DND-41 (cell line): ENCODE measurements at regions not wholly inside any gene's neighbourhood (a gene's known extent, or its start where the extent isn't known, plus 50 kb on each side); places are given as distances from the start of the nearest gene placed in this dataset.

ENCODE experiments used
- EZH2 ChIP-seq: IDR thresholded peaks from 3 replicates; pipeline ENCODE4 v1.6.1; 2012; ENCODE audit warnings: borderline replicate concordance, low read depth, mild to moderate bottlenecking, moderate library complexity, low read length, inconsistent platforms; ENCODE audit not compliant: severe bottlenecking
- TF ChIP-seq, protein P1 (sequence below): IDR thresholded peaks from 2 replicates; pipeline ENCODE4 v1.5.1; 2012; ENCODE audit warnings: borderline replicate concordance, low read length, moderate library complexity, mild to moderate bottlenecking; ENCODE audit not compliant: poor library complexity, severe bottlenecking; ENCODE audit errors: extremely low read depth

DNA sequence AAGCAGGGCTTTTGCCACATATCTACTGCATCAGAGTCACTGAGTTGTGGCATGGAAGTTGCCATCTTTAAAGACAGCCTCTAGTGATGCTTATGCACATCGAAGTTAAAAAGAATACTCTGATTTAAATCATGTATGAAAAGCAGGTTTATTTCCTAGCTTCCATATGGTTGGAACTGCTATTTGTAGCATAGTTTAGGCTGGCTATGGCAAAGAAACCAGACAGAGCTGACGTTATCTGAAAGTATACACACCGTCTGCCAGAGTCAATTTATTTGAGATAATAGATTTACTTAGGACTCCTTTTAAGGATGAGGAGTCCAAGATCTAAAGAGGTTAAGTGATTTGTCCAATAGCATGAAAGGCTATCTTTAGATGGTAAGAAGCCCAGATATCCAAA, 536.9 kb upstream of the ADGRL4 start:
- TF ChIP-seq, protein P1, sequence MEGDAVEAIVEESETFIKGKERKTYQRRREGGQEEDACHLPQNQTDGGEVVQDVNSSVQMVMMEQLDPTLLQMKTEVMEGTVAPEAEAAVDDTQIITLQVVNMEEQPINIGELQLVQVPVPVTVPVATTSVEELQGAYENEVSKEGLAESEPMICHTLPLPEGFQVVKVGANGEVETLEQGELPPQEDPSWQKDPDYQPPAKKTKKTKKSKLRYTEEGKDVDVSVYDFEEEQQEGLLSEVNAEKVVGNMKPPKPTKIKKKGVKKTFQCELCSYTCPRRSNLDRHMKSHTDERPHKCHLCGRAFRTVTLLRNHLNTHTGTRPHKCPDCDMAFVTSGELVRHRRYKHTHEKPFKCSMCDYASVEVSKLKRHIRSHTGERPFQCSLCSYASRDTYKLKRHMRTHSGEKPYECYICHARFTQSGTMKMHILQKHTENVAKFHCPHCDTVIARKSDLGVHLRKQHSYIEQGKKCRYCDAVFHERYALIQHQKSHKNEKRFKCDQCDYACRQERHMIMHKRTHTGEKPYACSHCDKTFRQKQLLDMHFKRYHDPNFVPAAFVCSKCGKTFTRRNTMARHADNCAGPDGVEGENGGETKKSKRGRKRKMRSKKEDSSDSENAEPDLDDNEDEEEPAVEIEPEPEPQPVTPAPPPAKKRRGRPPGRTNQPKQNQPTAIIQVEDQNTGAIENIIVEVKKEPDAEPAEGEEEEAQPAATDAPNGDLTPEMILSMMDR: no peak
- no peak for TF ChIP-seq EZH2
